Sigmoid colon (tissue), 3 donors: ENCODE measurements at regions not wholly inside any gene's neighbourhood (a gene's known extent, or its start where the extent isn't known, plus 50 kb on each side); places are given as distances from the start of the nearest gene placed in this dataset.

ENCODE experiments used
- POLR2A ChIP-seq, 2 donors: fragments of 450-650 bp; IDR thresholded peaks; one replicate each; pipeline ENCODE4 v1.6.1; 2016; ENCODE audit warnings: antibody characterized with exemption in 2 of 2, mild to moderate bottlenecking in 2 of 2, moderate library complexity in 2 of 2
- TF ChIP-seq, protein P1 (sequence below), 4 experiments: fragments of 450-650 bp in 3 of 4; fragments of 200-600 bp in 1 of 4; IDR thresholded peaks; one replicate each; pipeline ENCODE4 v1.5.1; 2016 to 2019; ENCODE audit warnings: antibody characterized with exemption in 4 of 4, mild to moderate bottlenecking in 3 of 4, moderate library complexity in 2 of 4

GRCh38 chr7:114229246-114229645 lies 185.4 kb upstream of the FOXP2 start:
- TF ChIP-seq, protein P1, sequence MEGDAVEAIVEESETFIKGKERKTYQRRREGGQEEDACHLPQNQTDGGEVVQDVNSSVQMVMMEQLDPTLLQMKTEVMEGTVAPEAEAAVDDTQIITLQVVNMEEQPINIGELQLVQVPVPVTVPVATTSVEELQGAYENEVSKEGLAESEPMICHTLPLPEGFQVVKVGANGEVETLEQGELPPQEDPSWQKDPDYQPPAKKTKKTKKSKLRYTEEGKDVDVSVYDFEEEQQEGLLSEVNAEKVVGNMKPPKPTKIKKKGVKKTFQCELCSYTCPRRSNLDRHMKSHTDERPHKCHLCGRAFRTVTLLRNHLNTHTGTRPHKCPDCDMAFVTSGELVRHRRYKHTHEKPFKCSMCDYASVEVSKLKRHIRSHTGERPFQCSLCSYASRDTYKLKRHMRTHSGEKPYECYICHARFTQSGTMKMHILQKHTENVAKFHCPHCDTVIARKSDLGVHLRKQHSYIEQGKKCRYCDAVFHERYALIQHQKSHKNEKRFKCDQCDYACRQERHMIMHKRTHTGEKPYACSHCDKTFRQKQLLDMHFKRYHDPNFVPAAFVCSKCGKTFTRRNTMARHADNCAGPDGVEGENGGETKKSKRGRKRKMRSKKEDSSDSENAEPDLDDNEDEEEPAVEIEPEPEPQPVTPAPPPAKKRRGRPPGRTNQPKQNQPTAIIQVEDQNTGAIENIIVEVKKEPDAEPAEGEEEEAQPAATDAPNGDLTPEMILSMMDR (IDR thresholded peaks at IDR 0.05): no peak
- TF ChIP-seq POLR2A (IDR thresholded peaks at IDR 0.05): no peak
